GM19455 (cell line): ENCODE measurements at regions not wholly inside any gene's neighbourhood (a gene's known extent, or its start where the extent isn't known, plus 50 kb on each side); places are given as distances from the start of the nearest gene placed in this dataset.
"Not testable (repeated sequence)": the region's sequence is repeated elsewhere in the genome, so short reads cannot be mapped to it uniquely, and the experiment has no call there.

Experiments used
- ATAC-seq: cut with Tn5 transposase; IDR thresholded peaks from one replicate; pipeline ENCODE4 v1.9.1; 2021; ENCODE audit not compliant: unreplicated experiment

GRCh38 chr9:41273549-41274267 lies 84.6 kb upstream of the ZNG1F start:
- peak; percentile 100 for ATAC-seq

DNA sequence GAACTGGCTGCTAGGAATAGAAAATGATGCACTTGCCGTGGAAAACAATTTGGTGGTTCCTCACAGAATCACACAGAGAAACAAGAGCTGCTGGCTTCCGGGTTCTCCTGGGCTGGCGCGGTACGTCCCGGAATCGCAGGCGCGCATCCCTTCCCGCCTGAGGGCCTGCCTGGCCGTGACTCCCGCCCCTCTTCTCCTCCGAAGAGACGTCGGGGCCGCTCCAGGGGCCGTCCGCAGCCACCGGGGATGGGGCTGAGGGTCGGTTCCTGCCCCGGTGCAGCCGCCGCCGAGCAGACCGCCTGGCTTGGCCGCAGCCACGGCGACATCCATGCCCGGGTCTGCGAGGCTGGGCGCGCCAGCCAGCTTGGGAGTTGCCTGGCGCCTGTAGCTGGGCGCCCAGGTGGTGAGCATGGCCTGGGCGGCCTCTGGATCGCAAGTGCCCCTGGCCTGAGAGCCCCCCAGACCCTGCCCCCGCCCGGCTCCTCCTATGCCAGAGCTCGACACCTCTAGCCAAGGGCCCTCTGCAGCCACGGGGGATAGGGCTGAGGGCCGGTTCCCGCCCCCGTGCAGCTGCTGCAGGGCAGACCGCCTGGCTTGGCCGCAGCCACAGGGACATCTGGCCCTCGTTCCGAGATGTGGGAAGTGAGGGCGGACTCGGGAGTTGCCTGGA lies 83.9 kb upstream of the ZNG1F start:
- ATAC-seq = peak; percentile 36

DNA sequence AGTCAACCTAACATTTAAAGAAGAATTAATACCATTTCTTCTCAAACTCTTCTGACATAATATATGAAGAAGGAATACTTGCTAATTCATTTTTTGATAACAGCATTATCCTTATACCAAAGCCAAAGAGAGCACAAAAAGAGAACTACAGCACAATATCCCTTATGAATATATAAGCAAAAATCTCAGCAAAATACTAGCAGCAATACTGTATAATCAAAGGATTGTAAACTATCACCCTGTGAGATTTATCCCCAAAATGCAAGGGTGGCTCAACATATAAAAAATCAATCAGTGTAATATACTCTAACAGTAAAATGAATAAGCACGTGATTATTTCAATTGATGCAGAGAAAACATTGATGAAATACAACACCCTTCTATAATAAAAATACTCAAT lies 81.9 kb upstream of the ZNG1F start:
- ATAC-seq = not testable (repeated sequence)

GRCh38 chr9:41269471-41269870 lies 80.4 kb upstream of the ZNG1F start:
- not testable (repeated sequence) for ATAC-seq

GRCh38 chr9:41269054-41269453 lies 79.9 kb upstream of the ZNG1F start:
- not testable (repeated sequence) for ATAC-seq

GRCh38 chr9:41266602-41267001 lies 77.5 kb upstream of the ZNG1F start:
- ATAC-seq = not testable (repeated sequence)

DNA sequence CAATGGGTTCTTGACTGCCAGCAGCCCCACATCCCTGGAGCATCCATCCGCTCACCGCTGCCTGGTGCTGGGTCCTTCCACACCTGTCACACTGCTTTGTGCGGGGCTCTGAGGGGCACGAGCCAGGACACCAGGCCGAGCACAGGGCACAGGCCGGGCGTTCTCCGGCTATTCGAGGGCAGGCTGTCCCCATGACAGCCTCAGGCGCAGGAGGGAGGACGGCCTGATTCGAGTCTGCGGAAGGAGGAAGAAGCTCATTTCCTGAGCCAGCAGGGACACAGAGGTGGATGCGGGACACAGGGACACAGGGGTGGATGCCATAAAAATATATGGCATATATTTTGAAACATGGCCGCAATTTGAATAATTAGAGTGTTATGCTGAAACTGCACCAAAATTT lies 76.9 kb upstream of the ZNG1F start:
- not testable (repeated sequence) for ATAC-seq

DNA sequence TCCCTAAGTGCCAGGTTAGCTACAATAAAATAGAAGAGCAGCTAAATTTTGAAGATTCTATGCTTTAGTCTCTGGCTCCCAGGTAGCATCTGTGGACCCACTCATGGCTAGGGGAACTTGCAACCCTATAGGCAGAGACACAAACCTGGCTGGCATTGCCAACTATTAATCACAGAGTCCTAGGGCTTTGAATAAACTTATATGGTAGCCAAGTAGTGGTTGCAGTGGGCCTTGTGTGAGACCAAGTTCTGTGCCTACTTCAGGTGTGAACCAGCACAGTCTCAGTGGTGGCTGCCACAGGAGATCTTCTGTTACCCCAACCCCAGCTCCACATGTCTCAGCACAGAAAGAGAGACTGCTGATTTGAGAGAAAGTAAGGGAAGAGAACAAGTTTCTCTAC lies 62.9 kb upstream of the ZNG1F start:
- ATAC-seq = not testable (repeated sequence)

DNA sequence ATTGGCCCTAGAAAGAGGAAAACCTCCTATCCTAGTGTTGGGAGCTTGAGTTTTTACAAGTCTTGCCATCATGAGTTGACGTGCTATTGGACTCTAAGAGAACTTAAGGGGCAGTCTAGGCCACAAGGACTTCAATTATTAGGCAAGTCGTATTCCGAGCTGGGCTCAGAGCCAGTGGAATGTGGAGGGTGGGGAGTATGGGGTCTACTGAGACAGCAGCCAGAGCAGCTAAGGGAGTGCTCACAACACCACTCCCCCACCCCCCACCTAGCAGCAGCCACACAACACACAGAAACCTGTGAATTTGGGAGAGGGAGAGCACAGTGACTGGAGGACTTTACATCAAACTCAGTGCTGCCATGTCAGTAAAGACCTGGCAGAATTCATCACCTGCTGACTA lies 62.0 kb upstream of the ZNG1F start:
- ATAC-seq = not testable (repeated sequence)

GRCh38 chr9:41246702-41247101 lies 57.6 kb upstream of the ZNG1F start:
- ATAC-seq = not testable (repeated sequence)
